Activated naive CD4-positive, alpha-beta T cell treated with anti-CD3 and anti-CD28 coated beads, Interleukin-2, amount 10 ng/mL, durations not matched to agents 7 days and 5 days (primary cell): ENCODE measurements at regions not wholly inside any gene's neighbourhood (a gene's known extent, or its start where the extent isn't known, plus 50 kb on each side); places are given as distances from the start of the nearest gene placed in this dataset.
A peak's percentile ranks its signal among the peaks of the same experiment; 100 is the strongest.

ENCODE experiments used
- CTCF ChIA-PET: fragments of 350-600 bp; sonication (Branson Sonifier 250); formaldehyde crosslinking; loops from one replicate; lab custom pipeline; 2021; ENCODE audit warnings: antibody characterized with exemption; lab: Charles Lee
- DNase-seq: peaks from one replicate; pipeline ENCODE4 v3.0.0-alpha.2; 2020
- H3K27ac Mint-ChIP-seq: one replicate; pipeline ENCODE4 v1.8.0; 2021; ENCODE audit warnings: mild to moderate bottlenecking, moderate library complexity, mixed read lengths
- H3K27me3 Mint-ChIP-seq: one replicate; pipeline ENCODE4 v1.8.0; 2021; ENCODE audit warnings: mild to moderate bottlenecking, mixed read lengths
- H3K36me3 Mint-ChIP-seq: one replicate; pipeline ENCODE4 v1.8.0; 2021; ENCODE audit warnings: mixed read lengths
- H3K4me1 Mint-ChIP-seq: one replicate; pipeline ENCODE4 v1.8.0; 2021; ENCODE audit warnings: mixed read lengths
- H3K4me3 Mint-ChIP-seq: one replicate; pipeline ENCODE4 v1.8.0; 2021; ENCODE audit warnings: mild to moderate bottlenecking, moderate library complexity, mixed read lengths
- H3K9me3 Mint-ChIP-seq: one replicate; pipeline ENCODE4 v1.8.0; 2021; ENCODE audit warnings: mixed read lengths

- no peak for DNase-seq
- H3K27me3 Mint-ChIP-seq, result no peaks in the 10 kb centered on the region
- H3K36me3 Mint-ChIP-seq, result no peaks in the 10 kb centered on the region
- H3K4me3 Mint-ChIP-seq, result no peak overlapping the region
- no peak overlapping the region for H3K27ac Mint-ChIP-seq
- peaks cover under 1% of the 10 kb centered on the region for H3K9me3 Mint-ChIP-seq
- CTCF ChIA-PET, result no interaction called here
- no peaks in the 10 kb centered on the region for H3K4me1 Mint-ChIP-seq
These were observed 57.0 kb downstream of the SEC61G start for GRCh38 chr7:54701982-54702381.

- Mint-ChIP-seq H3K27ac (no peak overlapping the region), H3K4me3 (no peak overlapping the region), H3K36me3 (no peaks in the 10 kb centered on the region), H3K27me3 (no peaks in the 10 kb centered on the region), H3K9me3 (no peaks in the 10 kb centered on the region), H3K4me1 (no peaks in the 10 kb centered on the region)
- CTCF ChIA-PET, result no interaction called here
- DNase-seq, result no peak
These were observed 59.3 kb downstream of the SEC61G start for GRCh38 chr7:54699715-54700114.

GRCh38 chr7:54697659-54698186 lies 61.3 kb downstream of the SEC61G start:
- no peak for DNase-seq
- no peaks in the 10 kb centered on the region for H3K9me3 Mint-ChIP-seq
- no peaks in the 10 kb centered on the region for H3K27me3 Mint-ChIP-seq
- H3K36me3 Mint-ChIP-seq, result no peaks in the 10 kb centered on the region
- CTCF ChIA-PET, result interaction anchor here (0.7 kb wide), 1 partner anchor 1918 kb away, joined by 3 read pairs; no protein-coding TSS in a partner anchor
- no peaks in the 10 kb centered on the region for H3K4me1 Mint-ChIP-seq
- no peak overlapping the region for H3K4me3 Mint-ChIP-seq
- no peak overlapping the region for H3K27ac Mint-ChIP-seq

GRCh38 chr7:54690892-54691291 lies 68.1 kb downstream of the SEC61G start:
- CTCF ChIA-PET, result no interaction called here
- H3K4me1 Mint-ChIP-seq, result no peaks in the 10 kb centered on the region
- H3K27ac Mint-ChIP-seq, result no peak overlapping the region
- H3K4me3 Mint-ChIP-seq, result no peak overlapping the region
- no peaks in the 10 kb centered on the region for H3K36me3 Mint-ChIP-seq
- H3K9me3 Mint-ChIP-seq, result peaks cover 2% of the 10 kb centered on the region
- no peaks in the 10 kb centered on the region for H3K27me3 Mint-ChIP-seq
- DNase-seq, result no peak

- H3K36me3 Mint-ChIP-seq, result no peaks in the 10 kb centered on the region
- H3K4me3 Mint-ChIP-seq, result no peak overlapping the region
- CTCF ChIA-PET, result no interaction called here
- H3K9me3 Mint-ChIP-seq, result peaks cover 2% of the 10 kb centered on the region
- no peaks in the 10 kb centered on the region for H3K27me3 Mint-ChIP-seq
- no peaks in the 10 kb centered on the region for H3K4me1 Mint-ChIP-seq
- no peak overlapping the region for H3K27ac Mint-ChIP-seq
- DNase-seq, result no peak
These were observed 69.0 kb downstream of the SEC61G start for GRCh38 chr7:54690050-54690443.

GRCh38 chr7:54689394-54690049 lies 69.5 kb downstream of the SEC61G start:
- no peaks in the 10 kb centered on the region for H3K27me3 Mint-ChIP-seq
- no peaks in the 10 kb centered on the region for H3K36me3 Mint-ChIP-seq
- CTCF ChIA-PET, result no interaction called here
- peaks cover 5% of the 10 kb centered on the region for H3K9me3 Mint-ChIP-seq
- no peaks in the 10 kb centered on the region for H3K4me1 Mint-ChIP-seq
- no peak overlapping the region for H3K4me3 Mint-ChIP-seq
- no peak for DNase-seq
- no peak overlapping the region for H3K27ac Mint-ChIP-seq

GRCh38 chr7:54687462-54688212 lies 71.4 kb downstream of the SEC61G start:
- Mint-ChIP-seq H3K27me3 (no peaks in the 10 kb centered on the region), H3K4me1 (no peaks in the 10 kb centered on the region), H3K27ac (no peak overlapping the region), H3K36me3 (no peaks in the 10 kb centered on the region), H3K9me3 (peaks cover 5% of the 10 kb centered on the region), H3K4me3 (no peak overlapping the region)
- no peak for DNase-seq
- CTCF ChIA-PET, result no interaction called here

GRCh38 chr7:54680377-54681005 lies 78.5 kb downstream of the SEC61G start:
- CTCF ChIA-PET, result no interaction called here
- peaks cover 3% of the 10 kb centered on the region for H3K9me3 Mint-ChIP-seq

GRCh38 chr7:54679490-54679817 lies 79.6 kb downstream of the SEC61G start:
- H3K9me3 Mint-ChIP-seq, result no peaks in the 10 kb centered on the region
- H3K4me1 Mint-ChIP-seq, result no peaks in the 10 kb centered on the region
- CTCF ChIA-PET, result no interaction called here
- H3K27me3 Mint-ChIP-seq, result no peaks in the 10 kb centered on the region
- H3K4me3 Mint-ChIP-seq, result no peak overlapping the region
- no peak for DNase-seq
- no peaks in the 10 kb centered on the region for H3K36me3 Mint-ChIP-seq
- no peak overlapping the region for H3K27ac Mint-ChIP-seq

More at GRCh38 chr7:54680377-54681005, 78.5 kb downstream of the SEC61G start:
- Mint-ChIP-seq H3K4me3 (no peak overlapping the region), H3K27ac (no peak overlapping the region), H3K36me3 (no peaks in the 10 kb centered on the region), H3K27me3 (no peaks in the 10 kb centered on the region), H3K4me1 (no peaks in the 10 kb centered on the region)
- DNase-seq, result no peak

GRCh38 chr7:54678763-54679489 lies 80.1 kb downstream of the SEC61G start:
- no peaks in the 10 kb centered on the region for H3K27me3 Mint-ChIP-seq
- DNase-seq, result no peak
- H3K36me3 Mint-ChIP-seq, result no peaks in the 10 kb centered on the region
- no peaks in the 10 kb centered on the region for H3K4me1 Mint-ChIP-seq
- no peak overlapping the region for H3K27ac Mint-ChIP-seq
- H3K9me3 Mint-ChIP-seq, result no peaks in the 10 kb centered on the region
- no peak overlapping the region for H3K4me3 Mint-ChIP-seq
- CTCF ChIA-PET, result no interaction called here

GRCh38 chr7:54674891-54675290 lies 84.1 kb downstream of the SEC61G start:
- CTCF ChIA-PET, result no interaction called here

GRCh38 chr7:54672519-54672918 lies 86.5 kb downstream of the SEC61G start:
- Mint-ChIP-seq H3K4me3 (no peak overlapping the region), H3K4me1 (no peaks in the 10 kb centered on the region), H3K36me3 (no peaks in the 10 kb centered on the region), H3K27me3 (no peaks in the 10 kb centered on the region), H3K27ac (no peak overlapping the region), H3K9me3 (peaks cover 4% of the 10 kb centered on the region)
- DNase-seq, result no peak
- CTCF ChIA-PET, result no interaction called here

More at GRCh38 chr7:54674891-54675290, 84.1 kb downstream of the SEC61G start:
- Mint-ChIP-seq H3K9me3 (peaks cover 2% of the 10 kb centered on the region), H3K4me1 (no peaks in the 10 kb centered on the region), H3K27ac (no peak overlapping the region), H3K4me3 (no peak overlapping the region), H3K36me3 (no peaks in the 10 kb centered on the region), H3K27me3 (no peaks in the 10 kb centered on the region)
- DNase-seq, result no peak

- DNase-seq, result no peak
- Mint-ChIP-seq H3K27me3 (peaks cover 34% of the 10 kb centered on the region), H3K27ac (no peak overlapping the region), H3K4me3 (peak overlapping the region; percentile 25), H3K4me1 (peaks cover 2% of the 10 kb centered on the region), H3K36me3 (no peaks in the 10 kb centered on the region), H3K9me3 (peaks cover 2% of the 10 kb centered on the region)
- CTCF ChIA-PET, result no interaction called here
These were observed 94.5 kb downstream of the SEC61G start for GRCh38 chr7:54664235-54665228.
